Smooth muscle cell (in vitro differentiated cells): ENCODE measurements at regions not wholly inside any gene's neighbourhood (a gene's known extent, or its start where the extent isn't known, plus 50 kb on each side); places are given as distances from the start of the nearest gene placed in this dataset.

Experiments used
- DNase-seq: peaks from one replicate; lab custom pipeline; 2025; ENCODE audit not compliant: unreplicated experiment; lab: John Stamatoyannopoulos, UW
- H2AFZ ChIP-seq: fragments of 200-600 bp; sonication (generic); 2 replicates; pipeline ENCODE4 v1.6.0; 2016; ENCODE audit warnings: antibody characterized with exemption, low read depth, mild to moderate bottlenecking
- H3F3A ChIP-seq: fragments of 200-600 bp; sonication (generic); 2 replicates; pipeline ENCODE4 v1.6.0; 2017; ENCODE audit warnings: antibody characterized with exemption, low read depth
- H3K27ac ChIP-seq: fragments of 200-600 bp; sonication (generic); 2 replicates; pipeline ENCODE4 v1.5.1; 2016; ENCODE audit warnings: low read depth, mild to moderate bottlenecking
- H3K27me3 ChIP-seq: fragments of 200-600 bp; sonication (generic); 2 replicates; pipeline ENCODE4 v1.6.1; 2016; ENCODE audit warnings: low read depth, mild to moderate bottlenecking
- H3K36me3 ChIP-seq: fragments of 200-600 bp; sonication (generic); 2 replicates; pipeline ENCODE4 v1.5.1; 2016; ENCODE audit warnings: low read depth
- H3K4me1 ChIP-seq: fragments of 200-600 bp; sonication (generic); 2 replicates; pipeline ENCODE4 v1.5.1; 2016; ENCODE audit warnings: low read depth
- H3K4me2 ChIP-seq: fragments of 200-600 bp; sonication (generic); 2 replicates; pipeline ENCODE4 v1.6.0; 2016; ENCODE audit warnings: mild to moderate bottlenecking
- H3K4me3 ChIP-seq: fragments of 200-600 bp; sonication (generic); 2 replicates; pipeline ENCODE4 v1.5.1; 2016; ENCODE audit warnings: mild to moderate bottlenecking
- H3K79me2 ChIP-seq: fragments of 200-600 bp; sonication (generic); 2 replicates; pipeline ENCODE4 v1.6.0; 2016; ENCODE audit warnings: low read depth, mild to moderate bottlenecking
- H3K9ac ChIP-seq: fragments of 200-600 bp; sonication (generic); 2 replicates; pipeline ENCODE4 v1.6.0; 2016; ENCODE audit warnings: low read depth
- H3K9me3 ChIP-seq: fragments of 200-600 bp; sonication (generic); replicated peaks from 2 replicates; pipeline ENCODE4 v1.5.1; 2016; ENCODE audit warnings: low read depth
- H4K20me1 ChIP-seq: fragments of 200-600 bp; sonication (generic); 2 replicates; pipeline ENCODE4 v1.6.0; 2016; ENCODE audit warnings: low read depth
- WGBS: methylation state at CpG from one replicate; pipeline ENCODE4 v1.1.7; 2016; ENCODE audit warnings: low lambda C conversion rate; 5-methylcytosine and 5-hydroxymethylcytosine counted together
- TF ChIP-seq, protein P1 (sequence below): fragments of 200-600 bp; sonication (generic); IDR thresholded peaks from 2 replicates; pipeline ENCODE4 v1.5.1; 2017; ENCODE audit warnings: borderline replicate concordance, mild to moderate bottlenecking, antibody characterized with exemption; ENCODE audit not compliant: insufficient read depth, poor library complexity, severe bottlenecking

DNA sequence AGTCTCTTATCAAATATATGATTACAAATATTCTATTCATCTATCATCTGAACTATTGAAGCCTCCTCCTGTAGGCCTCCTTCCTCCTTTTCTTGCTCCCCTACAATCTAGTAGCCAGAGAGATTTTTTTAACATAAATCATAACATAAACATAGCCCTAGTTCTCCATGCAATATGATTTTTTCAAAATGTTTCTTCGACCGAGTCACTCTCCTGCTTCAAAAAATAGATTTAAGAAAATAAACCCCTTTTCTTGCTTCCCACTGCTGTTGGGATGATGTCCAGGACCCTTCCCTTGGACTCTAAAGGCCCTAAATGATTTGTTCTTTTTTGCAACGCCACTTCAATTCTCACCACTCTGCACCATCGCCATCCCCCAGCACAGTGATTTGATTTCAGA, 319.7 kb upstream of the TSHZ3 start:
- Histone ChIP-seq H3K79me2 (no peaks in the 10 kb centered on the region), H2AFZ (no peak overlapping the region), H3K9ac (no peak overlapping the region), H3K9me3 (no peaks in the 10 kb centered on the region), H3K27ac (no peak overlapping the region), H3F3A (no peaks in the 10 kb centered on the region), H3K4me3 (no peak overlapping the region), H3K4me2 (no peak overlapping the region), H3K36me3 (no peaks in the 10 kb centered on the region), H3K27me3 (no peaks in the 10 kb centered on the region), H4K20me1 (no peaks in the 10 kb centered on the region), H3K4me1 (no peaks in the 10 kb centered on the region)
- WGBS: 96% methylated on average over 4 of the region's 4 CpGs
- no peak for DNase-seq
- TF ChIP-seq, protein P1, sequence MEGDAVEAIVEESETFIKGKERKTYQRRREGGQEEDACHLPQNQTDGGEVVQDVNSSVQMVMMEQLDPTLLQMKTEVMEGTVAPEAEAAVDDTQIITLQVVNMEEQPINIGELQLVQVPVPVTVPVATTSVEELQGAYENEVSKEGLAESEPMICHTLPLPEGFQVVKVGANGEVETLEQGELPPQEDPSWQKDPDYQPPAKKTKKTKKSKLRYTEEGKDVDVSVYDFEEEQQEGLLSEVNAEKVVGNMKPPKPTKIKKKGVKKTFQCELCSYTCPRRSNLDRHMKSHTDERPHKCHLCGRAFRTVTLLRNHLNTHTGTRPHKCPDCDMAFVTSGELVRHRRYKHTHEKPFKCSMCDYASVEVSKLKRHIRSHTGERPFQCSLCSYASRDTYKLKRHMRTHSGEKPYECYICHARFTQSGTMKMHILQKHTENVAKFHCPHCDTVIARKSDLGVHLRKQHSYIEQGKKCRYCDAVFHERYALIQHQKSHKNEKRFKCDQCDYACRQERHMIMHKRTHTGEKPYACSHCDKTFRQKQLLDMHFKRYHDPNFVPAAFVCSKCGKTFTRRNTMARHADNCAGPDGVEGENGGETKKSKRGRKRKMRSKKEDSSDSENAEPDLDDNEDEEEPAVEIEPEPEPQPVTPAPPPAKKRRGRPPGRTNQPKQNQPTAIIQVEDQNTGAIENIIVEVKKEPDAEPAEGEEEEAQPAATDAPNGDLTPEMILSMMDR: no peak

DNA sequence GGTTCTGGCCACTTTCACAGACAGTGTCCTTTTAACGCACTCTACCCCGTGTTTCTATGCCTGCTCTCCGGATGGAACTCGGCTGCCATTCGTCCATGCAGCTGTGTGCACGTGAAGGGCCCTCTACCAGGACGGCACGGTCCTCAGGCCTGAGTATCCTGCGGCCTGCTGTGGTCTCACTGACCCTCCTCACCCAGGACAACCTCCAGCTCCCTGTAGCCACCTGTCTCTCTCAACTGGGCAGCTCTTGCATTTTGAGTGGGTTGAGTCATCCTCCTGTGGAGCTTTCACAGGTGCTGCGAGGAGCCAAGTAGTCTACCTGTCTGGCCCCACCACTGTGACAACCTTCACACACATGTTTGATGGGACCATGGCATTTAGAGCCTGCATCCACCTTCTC, 321.7 kb upstream of the TSHZ3 start:
- H3K9me3 ChIP-seq: no peaks in the 10 kb centered on the region
- no peak for DNase-seq
- no peak overlapping the region for H3K4me2 ChIP-seq
- no peak overlapping the region for H2AFZ ChIP-seq
- H4K20me1 ChIP-seq: no peaks in the 10 kb centered on the region
- no peaks in the 10 kb centered on the region for H3K36me3 ChIP-seq
- no peaks in the 10 kb centered on the region for H3F3A ChIP-seq
- H3K27me3 ChIP-seq: no peaks in the 10 kb centered on the region
- H3K27ac ChIP-seq: no peak overlapping the region
- TF ChIP-seq, protein P1: no peak
- H3K4me3 ChIP-seq: no peak overlapping the region
- no peaks in the 10 kb centered on the region for H3K79me2 ChIP-seq
- peaks cover 7% of the 10 kb centered on the region for H3K4me1 ChIP-seq
- H3K9ac ChIP-seq: no peak overlapping the region
- WGBS: 92% methylated on average over 10 of the region's 10 CpGs

DNA sequence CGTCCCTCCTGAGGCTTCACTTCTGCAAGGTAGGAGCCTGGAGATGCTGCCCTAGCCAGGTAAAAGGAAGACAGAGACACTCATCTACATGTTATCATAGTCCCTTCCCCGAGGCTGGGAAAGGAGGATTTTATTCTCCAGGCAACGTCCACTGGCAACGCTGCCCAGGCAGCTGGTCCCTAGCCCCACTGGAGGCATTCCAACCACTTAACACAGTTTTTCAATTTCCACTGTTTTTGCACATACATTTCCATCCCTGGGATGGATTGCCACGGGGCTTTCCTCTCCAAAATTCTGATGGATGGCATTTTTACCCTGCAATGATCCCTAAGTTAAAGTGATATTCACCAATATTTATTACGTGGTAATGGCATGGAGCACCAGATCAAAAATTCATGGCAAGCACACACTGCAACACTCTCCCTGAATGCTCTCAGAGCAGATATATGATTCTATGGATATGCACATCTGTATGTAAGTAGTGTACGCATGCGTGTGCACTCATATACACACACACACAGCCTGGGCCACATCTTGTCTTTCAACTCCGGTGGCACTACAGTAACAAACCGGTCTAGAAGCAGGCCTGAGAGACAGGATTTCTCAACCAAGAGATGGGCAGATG, 322.3 kb upstream of the TSHZ3 start:
- 92% methylated on average over 10 of the region's 10 CpGs for WGBS
- Histone ChIP-seq H3K27ac (no peak overlapping the region), H3K9ac (no peak overlapping the region), H4K20me1 (no peaks in the 10 kb centered on the region), H3K4me3 (no peak overlapping the region), H3K27me3 (no peaks in the 10 kb centered on the region), H3K79me2 (no peaks in the 10 kb centered on the region), H3K4me2 (no peak overlapping the region), H3F3A (no peaks in the 10 kb centered on the region), H3K4me1 (peaks cover 7% of the 10 kb centered on the region), H3K9me3 (no peaks in the 10 kb centered on the region), H2AFZ (no peak overlapping the region), H3K36me3 (no peaks in the 10 kb centered on the region)
- TF ChIP-seq, protein P1: no peak
- DNase-seq: no peak

DNA sequence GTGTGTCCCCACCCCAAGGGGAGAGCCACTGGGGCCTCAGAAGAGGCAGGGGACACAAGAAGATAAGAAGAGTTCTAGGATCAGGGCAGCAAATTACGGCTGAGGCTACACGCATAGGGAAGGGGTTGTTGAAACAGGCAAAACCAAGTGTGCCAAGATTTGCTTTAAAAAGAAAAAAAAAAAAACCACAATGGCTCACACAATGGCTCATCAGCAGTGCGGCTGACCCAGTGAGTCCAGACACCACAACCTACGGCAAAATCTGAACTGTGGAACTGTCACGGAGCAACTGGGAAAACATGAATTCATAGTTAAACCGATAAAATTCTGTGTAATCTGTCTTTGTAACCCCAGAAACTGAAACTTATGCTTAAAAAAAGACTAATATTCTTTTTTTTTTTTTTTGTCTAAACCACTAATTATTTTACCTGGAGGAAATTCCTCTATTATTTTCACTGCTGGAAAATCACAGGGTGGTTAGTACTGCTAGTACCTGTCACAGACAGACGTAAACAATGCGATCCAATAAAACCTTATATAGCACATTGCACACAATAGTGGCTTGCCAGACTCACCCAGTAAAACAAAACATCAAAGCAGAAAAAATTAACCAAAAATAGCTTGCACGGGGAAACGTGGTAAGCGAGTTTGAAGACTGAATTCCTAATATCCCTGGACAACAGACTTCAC, 325.4 kb upstream of the TSHZ3 start:
- H3K36me3 ChIP-seq: no peaks in the 10 kb centered on the region
- no peak overlapping the region for H2AFZ ChIP-seq
- no peaks in the 10 kb centered on the region for H3K9me3 ChIP-seq
- no peak for DNase-seq
- TF ChIP-seq, protein P1: no peak
- no peak overlapping the region for H3K4me3 ChIP-seq
- WGBS: 42% methylated on average over 11 of the region's 11 CpGs
- H3K4me2 ChIP-seq: peak overlapping the region; percentile 66
- peak overlapping the region; percentile 63 for H3K27ac ChIP-seq
- H3K4me1 ChIP-seq: peaks cover 7% of the 10 kb centered on the region
- no peaks in the 10 kb centered on the region for H3K79me2 ChIP-seq
- no peaks in the 10 kb centered on the region for H3F3A ChIP-seq
- H4K20me1 ChIP-seq: no peaks in the 10 kb centered on the region
- no peak overlapping the region for H3K9ac ChIP-seq
- H3K27me3 ChIP-seq: no peaks in the 10 kb centered on the region
